ENCODE measurements at regions not wholly inside any gene's neighbourhood (a gene's known extent, or its start where the extent isn't known, plus 50 kb on each side); places are given as distances from the start of the nearest gene placed in this dataset.
"Not testable (repeated sequence)": the region's sequence is repeated elsewhere in the genome, so short reads cannot be mapped to it uniquely, and the experiment has no call there.

DNA sequence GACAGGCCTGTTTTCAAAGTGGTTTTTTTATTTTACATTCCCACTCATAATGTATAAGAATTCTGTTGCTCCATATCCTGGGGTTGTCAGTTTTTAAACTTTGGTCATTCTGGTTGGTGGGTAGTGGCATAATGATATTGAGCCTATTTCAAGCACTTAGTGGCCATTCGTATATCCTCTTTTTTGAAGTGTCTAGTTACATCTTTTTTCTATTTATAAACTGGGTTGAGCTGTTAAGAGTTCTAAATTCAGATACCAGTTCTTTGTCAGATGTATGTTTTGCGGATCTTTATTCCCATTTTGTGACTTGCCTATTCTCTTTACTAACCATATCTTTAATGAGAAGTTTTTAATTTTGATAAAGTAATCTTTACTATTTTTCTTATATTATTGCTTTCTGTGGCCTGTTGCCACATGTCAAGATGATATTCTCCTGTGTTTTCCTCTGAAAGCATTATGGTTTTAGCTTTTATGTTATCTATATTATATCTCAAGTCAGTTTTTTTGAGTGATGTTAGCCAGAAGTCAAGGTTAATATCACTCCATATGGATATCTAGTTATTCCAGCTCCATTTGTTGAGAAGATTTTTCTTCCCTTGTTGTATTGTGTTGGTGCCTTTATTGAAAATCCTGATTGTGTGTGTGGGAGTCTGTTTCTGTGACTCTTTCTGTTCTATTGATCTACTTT, 110.9 kb downstream of the FHIP1A start:
- no peak for DNase-seq (ENCODE audit: low spot score)

DNA sequence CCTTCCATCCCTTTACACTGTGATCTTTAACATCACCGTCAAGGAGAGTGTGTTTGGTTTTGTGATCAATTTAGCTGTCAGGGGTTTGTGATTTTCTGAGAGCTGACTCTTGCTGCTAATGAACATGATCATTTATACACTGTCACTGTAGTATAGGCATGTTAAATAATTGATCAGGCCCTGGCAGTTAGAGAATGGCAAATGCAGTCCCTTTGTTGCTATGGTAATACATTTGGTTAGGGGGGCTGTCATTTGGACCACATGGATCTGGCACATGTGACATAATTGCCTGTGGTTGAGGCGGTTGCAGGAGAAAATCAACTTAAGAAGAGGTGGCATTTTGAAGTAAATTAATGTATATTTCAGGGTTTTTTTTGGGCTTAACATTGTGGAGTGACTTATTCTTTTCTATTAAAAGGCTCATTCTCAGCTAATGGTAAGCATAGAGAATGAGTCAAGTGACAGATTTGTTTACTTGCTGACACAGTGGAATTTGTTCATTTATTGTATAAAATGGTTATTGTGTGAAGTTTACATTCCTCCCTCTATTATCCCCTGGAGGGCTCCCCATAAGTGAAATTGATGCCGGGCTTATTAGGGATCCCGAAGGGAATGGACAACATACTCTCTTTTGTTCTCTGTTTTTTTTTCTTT, 114.0 kb downstream of the FHIP1A start:
- no peak for DNase-seq (ENCODE audit: low spot score)

DNA sequence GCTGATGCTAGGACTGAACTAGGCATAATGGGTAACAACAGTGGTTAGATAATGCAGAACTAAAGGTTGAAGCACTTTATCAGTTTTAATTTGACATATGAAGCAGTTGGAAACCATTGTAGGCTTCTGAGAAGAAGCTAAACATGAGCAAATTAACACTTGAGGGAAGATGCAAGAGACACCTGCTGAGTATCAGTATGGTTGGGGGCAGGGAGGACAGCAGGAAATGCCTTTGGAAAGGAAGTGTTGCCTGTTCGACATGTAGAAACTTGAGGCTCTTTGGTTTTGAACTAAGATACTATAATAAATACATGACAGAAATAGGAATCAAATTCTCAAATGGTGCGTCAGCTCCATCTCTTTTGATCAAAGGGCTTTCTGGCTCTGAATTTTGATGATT, 115.6 kb downstream of the FHIP1A start:
- no peak for DNase-seq (ENCODE audit: low spot score)

DNA sequence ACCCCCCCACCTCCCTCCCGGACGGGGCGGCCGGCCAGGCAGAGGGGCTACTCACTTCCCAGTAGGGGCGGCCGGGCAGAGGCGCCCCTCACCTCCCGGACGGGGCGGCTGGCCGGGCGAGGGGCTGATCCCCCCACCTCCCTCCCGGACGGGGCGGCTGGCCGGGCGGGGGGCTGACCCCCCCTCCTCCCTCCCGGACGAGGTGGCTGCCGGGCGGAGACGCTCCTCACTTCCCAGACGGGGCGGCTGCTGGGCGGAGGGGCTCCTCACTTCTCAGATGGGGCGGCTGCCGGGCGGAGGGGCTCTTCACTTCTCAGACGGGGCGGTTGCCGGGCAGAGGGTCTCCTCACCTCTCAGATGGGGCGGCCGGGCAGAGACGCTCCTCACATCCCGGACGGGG, 117.5 kb downstream of the FHIP1A start:
- DNase-seq (ENCODE audit: low spot score): not testable (repeated sequence)

DNA sequence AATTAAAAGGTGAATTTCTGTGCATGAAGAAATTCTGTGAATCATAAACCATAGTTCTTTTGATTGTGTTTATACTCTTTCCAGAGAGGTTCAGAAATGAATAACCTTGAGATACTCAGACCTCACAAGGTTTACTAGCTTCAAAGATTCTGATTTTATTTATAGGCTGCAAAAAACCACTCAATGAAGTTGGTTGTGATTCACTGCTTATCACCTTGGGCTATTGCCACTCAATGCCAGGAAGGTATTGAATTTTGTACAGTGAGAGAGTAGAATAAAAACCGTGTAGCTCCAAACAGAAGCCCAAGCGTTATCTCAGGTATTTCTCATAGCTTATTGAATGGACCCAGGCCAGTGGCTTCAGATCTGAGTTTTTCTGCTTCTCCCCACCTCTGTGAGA, 118.7 kb downstream of the FHIP1A start:
- DNase-seq (ENCODE audit: low spot score): no peak

DNA sequence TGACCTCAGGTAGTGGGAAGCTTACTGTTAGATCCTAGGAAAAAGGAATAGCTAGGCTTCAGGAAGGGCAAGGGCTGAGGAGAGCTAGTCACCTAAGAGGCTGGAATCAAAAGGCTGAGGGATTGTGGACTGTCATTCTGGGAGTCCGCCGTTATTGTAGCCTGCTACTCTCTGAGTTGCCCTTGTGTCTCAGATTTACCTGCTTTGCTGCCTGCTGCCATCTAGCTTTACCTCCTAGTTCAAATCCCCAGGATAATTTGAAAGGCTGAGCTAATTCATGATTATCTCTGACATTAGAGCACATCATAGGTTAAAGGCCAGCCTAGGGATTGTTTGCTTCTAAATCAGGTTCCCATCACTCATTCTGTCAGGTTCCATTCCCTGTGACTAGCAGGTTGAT, 120.2 kb downstream of the FHIP1A start:
- no peak for DNase-seq (ENCODE audit: low spot score)

DNA sequence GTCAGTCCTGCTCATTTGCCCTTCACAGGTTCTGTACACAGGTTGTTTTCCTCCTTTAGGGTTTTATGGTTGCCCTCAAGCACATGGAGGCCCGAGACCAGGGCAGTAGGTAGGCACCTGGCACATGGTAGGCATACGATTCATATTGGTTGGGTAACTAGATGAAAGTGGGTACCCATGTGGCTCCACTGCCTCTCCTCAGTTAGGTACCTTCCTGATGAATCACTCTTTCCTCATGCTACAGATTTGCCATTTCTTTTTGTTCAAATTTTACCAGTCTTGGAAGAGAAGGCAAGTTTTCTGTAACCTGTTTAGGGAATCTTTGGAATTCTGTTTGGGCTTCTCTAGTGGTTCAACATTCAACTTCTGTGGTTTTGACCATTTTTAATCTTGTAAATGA, 121.3 kb downstream of the FHIP1A start:
- DNase-seq (ENCODE audit: low spot score): no peak

DNA sequence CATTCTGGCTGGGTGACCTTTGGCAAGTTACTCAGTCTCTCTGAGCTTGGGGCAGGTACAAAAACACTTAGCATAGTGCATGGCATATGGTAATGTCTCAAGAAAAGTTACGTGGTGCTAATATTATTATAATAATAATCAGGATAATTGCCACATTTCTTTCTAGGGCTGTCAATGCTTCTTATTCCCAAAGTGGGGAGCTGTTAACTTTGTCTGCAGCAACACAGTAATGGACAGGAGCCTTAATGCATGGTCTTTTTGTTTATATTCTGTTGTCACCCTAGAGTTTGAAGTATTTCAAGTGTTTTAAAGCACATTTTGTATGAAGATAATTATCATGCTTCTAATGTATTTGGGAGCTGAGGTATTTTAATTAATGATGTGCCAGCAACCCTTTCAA, 121.8 kb downstream of the FHIP1A start:
- DNase-seq (ENCODE audit: low spot score): peak; percentile 17

DNA sequence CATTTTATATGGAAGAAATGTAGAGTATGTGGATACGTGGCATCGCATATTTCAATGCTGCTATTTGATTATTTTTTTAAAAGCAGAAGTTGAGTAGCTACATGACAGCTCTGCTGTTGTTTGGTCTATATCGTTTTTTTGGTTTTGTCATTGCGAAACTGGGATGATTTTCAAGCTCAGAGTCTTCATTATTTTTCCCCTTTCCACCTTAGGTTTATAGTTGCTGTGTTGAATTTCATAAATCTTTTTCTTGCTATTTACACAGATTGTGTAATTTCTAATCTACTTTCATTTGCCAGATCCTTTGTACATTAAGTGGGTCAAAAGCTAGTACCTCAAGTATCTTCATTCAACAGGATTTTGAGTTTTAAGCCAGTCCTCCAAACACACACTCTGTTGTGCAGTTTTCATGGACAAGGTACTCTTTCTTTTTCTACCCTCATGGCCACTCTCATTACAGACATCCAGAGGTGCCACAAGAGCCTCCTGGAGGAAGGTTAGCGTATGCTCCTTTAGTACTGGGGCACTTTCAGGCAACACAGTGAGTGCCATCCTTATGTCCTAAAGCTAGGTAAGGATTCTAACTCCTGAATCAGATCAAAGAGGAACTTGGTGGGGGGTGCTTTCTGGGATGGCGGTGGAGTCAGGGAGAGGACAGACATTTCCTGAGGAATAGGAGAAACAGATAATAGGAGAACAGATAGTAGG, 123.2 kb downstream of the FHIP1A start:
- DNase-seq (ENCODE audit: low spot score): no peak

DNA sequence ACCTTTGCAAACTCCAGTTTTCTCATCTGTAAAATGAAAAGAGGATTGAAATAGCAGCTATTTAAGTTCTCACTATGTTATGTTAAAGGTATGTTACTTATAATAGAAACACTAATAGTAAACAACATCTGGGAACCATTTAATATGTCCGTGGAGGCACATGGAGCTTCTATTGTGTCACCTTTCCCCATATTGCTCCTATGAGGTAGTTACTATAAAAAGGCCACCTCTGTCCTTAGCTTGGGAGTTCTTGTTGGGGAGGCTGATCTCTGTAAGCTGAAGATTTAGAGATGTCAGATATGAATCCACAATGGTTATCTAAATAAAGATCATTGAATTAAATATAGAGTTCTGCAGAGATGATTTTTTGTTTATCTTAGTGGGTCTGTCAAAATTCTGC, 125.2 kb downstream of the FHIP1A start:
- no peak for DNase-seq (ENCODE audit: low spot score)

DNA sequence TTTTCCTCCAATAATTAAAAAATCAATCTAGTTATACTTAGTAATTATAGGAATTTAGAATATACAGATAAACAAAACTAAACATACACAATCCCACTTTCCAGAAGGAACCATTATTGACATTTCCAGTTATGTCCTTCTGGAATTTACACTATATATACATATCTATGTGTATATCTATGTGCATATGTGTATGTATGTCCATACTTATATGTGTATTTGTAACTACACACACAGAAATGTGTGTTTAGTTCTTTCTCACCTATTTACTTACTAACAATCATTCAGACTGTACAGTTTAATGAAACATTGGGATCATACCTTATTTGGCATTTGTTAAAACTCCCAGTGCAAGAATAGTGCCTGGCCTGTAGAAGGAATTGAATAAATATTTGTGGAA, 126.4 kb downstream of the FHIP1A start:
- DNase-seq (ENCODE audit: low spot score): no peak

DNA sequence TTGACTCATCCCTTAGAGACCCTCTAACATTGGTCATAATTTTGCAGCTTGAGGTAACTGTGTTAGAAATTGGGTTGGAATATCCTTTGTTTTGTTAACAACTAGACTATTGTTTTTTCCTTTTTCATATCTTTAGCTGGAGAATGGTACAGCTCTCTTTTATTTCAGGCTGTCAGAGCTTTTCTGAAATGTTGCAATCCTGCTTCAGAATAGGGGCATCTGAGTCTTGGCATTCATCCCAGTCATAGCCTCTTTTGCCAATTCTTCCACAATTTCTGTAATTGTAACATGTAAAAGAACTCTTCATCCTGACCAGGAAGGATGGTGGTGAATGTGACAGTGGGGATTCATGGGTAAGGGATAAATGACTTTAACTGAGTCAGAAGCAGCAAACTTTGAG, 128.7 kb downstream of the FHIP1A start:
- peak; percentile 9 for DNase-seq (ENCODE audit: low spot score)

DNA sequence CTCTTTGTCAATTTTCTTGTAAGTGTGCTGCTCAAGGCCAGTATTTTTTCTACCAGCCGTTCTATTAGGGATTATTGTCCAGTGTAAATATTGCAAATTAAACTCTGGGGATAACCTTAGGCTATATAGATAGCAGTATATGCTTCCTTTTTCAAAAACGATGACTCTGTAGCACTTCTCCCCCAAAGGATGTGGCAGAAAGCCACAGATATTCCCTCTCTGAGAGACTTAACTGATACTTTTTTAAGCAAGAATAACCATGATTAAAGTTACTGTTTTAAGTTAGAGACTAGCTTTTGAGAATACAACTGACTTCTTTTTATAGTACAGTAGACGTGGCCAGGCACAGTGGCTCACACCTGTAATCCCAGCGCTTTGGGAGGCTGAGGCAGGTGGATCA, 130.0 kb downstream of the FHIP1A start:
- DNase-seq (ENCODE audit: low spot score): no peak

DNA sequence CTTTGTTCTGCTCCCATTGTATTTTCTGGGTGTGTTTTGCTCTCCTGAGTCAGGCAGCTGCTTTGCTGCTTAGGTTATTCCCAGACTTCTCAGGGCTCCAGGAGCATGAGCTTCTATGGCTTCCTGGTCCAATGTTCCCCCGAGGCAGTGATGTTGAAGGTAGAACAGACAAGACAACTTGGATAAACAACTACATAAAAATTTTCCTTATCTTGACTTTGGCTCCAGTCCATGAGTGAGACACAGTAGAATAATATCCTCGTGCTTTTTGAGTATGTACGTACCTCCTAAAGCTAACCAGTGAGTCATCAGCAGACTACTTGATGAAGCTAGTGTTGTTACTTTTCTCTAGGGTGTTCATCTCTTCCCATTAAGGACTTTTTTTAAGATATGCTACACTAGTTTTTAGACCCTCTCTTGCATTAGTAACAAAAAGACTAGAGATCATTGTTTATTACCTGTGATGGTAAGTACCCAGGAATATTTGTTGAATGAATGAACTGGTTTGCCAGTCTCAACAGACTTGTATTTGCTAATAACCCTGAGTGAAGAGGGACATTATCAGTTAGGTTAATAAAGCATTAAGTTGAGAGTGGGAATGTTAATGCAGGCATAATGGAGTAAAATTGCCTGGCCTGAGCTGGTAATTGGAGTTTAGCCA, 131.9 kb downstream of the FHIP1A start:
- DNase-seq (ENCODE audit: low spot score): peak; percentile 56

DNA sequence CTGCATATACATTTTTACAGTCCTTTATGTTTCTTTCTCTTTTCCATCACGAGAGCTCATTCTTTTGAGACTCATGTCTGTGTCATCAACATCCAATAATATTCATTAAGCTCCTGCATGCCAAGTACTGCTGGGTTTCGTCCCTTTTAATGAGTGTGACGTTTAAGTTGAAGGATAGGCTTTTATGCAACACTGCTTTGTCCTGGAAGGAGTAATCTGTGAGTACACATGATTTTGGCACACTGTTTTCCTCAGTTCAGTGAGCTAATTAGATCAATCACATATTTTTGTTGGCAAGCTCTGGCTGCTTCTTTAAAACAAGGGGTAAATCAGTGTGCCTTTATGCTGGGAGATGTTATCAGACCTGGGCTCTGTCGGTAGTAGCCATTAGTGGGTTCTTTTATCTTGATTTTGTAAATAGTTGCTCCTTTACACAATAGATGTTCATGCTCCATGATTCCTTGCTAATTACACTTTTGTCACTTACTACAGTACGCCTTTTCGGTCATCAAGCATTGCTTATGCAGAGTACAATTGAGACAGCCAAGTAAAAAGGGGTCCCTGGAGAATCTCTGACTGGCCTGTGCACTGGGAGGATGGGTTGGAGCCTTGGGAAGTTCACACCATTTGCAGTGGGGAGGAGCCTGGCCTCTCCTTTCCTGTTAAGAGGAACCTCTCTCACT, 132.6 kb downstream of the FHIP1A start:
- peak; percentile 22 for DNase-seq (ENCODE audit: low spot score)

DNA sequence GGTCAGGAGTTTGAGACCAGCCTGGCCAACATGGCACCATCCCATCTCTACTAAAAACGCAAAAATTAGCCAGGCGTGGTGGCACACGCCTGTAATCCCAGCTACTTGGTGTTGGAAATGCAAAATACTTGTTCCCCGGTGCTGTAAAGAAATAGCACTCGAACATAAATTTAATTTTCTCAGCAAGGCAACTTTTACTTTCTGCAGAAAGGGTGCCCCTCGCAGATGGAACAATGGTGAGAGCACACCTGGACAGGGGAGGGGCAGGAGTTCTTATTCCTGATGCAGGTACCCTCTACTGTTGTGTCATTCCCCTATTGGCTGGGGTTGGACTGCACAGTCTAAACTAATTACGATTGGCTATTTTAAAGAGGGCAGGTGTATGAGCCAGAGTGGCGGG, 139.7 kb downstream of the FHIP1A start:
- DNase-seq (ENCODE audit: low spot score): no peak

DNA sequence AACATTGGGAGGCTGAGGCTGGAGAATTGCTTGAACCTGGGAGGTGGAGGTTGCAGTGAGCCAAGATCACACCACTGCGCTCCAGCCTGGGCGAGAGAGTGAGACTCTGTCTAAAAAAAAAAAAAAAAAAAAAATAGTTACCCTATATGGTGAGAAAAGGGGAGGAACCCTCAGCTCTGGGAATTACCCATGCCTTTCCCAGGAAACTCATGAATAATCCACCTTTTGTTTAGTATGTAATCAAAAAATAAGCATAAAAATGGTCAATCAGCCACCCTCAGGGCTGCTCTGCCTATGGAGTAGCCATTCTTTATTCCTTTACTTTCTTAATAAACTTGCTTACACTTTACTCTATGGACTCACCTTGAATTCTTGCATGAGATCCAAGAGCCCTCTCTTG, 140.4 kb downstream of the FHIP1A start:
- not testable (repeated sequence) for DNase-seq (ENCODE audit: low spot score)

DNA sequence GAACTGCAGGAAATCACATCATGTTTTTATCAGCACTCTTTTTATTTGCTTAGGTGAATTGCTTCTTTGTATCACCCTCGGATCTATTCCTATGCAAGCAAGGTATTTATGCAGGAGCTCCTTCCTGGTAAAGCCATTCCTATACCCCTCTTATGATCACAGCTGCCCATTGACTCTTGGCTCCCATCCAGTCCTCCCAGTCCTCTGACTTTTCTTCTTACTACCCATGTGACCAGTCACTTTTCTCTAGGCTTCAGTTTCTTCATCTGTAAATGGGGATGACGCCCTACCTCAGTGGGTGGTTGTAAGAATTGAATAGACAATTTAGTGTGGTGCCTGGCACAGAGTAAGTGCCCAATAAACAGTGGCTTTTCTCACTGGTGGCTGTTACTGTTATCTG, 144.9 kb downstream of the FHIP1A start:
- DNase-seq (ENCODE audit: low spot score): no peak

DNA sequence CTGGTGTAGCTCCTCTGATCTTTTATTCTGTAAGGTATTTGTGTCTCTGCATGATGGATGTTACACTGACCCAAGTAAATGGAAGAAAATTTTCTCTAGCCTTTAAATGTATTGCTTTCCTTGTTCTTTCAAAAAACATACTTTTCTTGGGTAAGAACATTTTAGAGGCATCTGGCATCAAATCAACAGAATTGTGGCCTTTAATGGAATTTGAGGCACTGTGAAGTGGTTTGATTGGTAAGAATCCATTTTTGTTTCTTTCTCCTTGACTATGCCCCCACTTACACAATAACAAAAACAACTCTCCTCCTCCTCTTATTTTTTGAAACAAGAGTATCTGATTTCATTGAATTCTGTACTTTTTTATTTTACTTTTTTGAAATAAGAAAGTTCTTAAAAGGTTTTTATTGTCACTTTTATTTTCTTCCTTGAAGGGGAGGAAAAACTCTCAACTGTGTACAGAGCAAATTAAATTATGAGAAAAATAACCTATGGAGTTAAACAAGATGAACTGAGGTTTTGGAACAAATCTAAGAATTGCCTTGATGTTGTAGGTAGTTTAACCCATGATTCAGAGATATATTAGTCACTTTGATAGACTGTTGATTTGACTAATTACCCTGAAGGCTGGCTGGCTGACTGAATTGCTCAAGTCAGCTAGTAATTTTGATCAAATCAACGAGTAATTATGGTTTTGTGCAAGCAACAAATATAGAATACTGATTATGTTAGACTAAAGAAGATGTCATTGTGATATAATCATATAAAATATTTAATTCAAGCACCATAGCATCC, 146.4 kb downstream of the FHIP1A start:
- DNase-seq (ENCODE audit: low spot score): no peak

DNA sequence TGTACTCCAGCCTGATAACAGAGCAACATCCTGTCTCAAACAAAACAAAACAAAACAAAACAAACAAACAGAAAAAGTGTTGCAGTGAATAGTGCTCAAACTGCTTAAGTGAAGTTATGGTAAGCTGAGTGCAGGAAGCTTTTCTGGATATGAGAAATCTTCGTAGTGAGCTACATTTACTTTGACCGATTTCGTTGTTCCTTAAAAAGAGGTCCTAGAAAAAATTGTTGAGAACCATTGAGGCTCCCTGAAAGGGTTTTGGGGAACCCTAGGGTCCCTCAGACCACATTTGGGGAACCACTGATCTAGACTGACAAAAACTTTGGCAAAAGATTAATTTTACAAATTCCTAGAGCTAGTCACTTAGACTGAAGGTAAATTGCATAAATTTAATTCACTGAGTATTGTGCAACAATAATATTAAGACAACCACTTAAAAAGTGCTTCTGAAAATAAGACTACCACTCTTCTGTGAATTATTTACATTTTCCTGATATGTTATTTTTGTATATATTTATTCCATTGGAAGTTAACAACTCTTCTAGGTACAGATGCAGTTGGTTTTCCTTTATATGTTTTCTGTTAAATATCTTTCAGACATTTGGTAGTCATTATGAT, 149.6 kb downstream of the FHIP1A start:
- no peak for DNase-seq (ENCODE audit: low spot score)

DNA sequence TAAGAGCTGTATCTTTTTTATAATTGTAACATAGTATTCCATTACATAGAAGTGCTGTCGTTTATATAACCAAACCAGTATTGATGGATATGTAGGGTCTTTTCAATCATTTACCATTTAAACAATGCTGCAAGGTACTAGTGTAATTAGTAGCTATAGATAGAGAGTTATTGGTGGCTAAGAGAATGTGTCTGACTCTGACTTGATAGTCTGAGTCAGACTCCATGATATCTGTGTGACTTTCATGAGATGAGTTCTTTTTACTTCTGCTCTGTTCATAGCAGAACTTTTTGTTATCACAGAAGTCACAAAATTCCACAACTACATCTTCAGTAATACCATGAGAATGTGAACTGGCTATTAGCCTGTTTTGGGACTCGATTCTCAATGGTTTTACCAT, 150.6 kb downstream of the FHIP1A start:
- no peak for DNase-seq (ENCODE audit: low spot score)

Data from GM03348 (cell line).